HEK293 (cell line): ENCODE measurements at regions not wholly inside any gene's neighbourhood (a gene's known extent, or its start where the extent isn't known, plus 50 kb on each side); places are given as distances from the start of the nearest gene placed in this dataset.

Source experiments
- RBAK ChIP-seq: fragments of 450-650 bp; formaldehyde crosslinking; IDR thresholded peaks from 2 replicates; pipeline ENCODE4 v1.5.1; 2016; ENCODE audit warnings: missing biosample characterization, missing genetic modification characterization
- ZBTB7A ChIP-seq: fragments of 450-650 bp; formaldehyde crosslinking; IDR thresholded peaks from 2 replicates; pipeline ENCODE4 v1.5.1; 2016; ENCODE audit warnings: low read depth, missing biosample characterization, missing genetic modification characterization
- ZNF398 ChIP-seq: fragments of 450-650 bp; formaldehyde crosslinking; IDR thresholded peaks from 2 replicates; pipeline ENCODE4 v1.5.1; 2017; ENCODE audit warnings: missing biosample characterization, missing genetic modification characterization
- ZNF558 ChIP-seq: fragments of 450-650 bp; formaldehyde crosslinking; IDR thresholded peaks from 2 replicates; pipeline ENCODE4 v1.5.1; 2016; ENCODE audit warnings: missing biosample characterization, missing genetic modification characterization
- ZNF561 ChIP-seq: fragments of 450-650 bp; IDR thresholded peaks from 2 replicates; pipeline ENCODE4 v1.5.1; 2018; ENCODE audit warnings: missing biosample characterization, missing genetic modification characterization, borderline replicate concordance
- ZNF660 ChIP-seq: fragments of 450-650 bp; IDR thresholded peaks from 2 replicates; pipeline ENCODE4 v1.5.1; 2018; ENCODE audit warnings: missing biosample characterization, mild to moderate bottlenecking, missing genetic modification characterization
- TF ChIP-seq, protein P1 (sequence below): fragments of 450-650 bp; formaldehyde crosslinking; IDR thresholded peaks from 2 replicates; pipeline ENCODE4 v1.5.1; 2016; ENCODE audit warnings: missing biosample characterization, missing genetic modification characterization
- TF ChIP-seq, protein P2 (sequence below): fragments of 450-650 bp; formaldehyde crosslinking; IDR thresholded peaks from 2 replicates; pipeline ENCODE4 v1.5.0; 2017; ENCODE audit warnings: missing biosample characterization, missing genetic modification characterization, borderline replicate concordance

DNA sequence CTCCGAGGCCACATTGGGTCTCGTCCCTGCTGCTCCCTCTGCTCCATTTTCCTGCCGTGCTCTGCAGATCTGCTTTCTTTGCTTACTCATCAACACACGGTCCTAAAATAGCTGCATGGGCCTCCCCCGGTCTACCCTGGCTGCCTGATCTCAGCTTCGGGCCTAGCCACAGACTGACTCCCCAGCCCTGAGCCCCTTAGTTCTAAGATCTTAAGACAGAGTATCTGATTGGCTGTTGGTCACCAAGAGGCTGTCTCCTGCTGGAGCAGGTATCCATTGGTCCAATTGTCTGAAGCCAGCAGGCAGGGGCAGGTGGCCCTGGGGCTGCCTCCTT is 53.7 kb upstream of the NECTIN1 start:
- TF ChIP-seq, protein P1, sequence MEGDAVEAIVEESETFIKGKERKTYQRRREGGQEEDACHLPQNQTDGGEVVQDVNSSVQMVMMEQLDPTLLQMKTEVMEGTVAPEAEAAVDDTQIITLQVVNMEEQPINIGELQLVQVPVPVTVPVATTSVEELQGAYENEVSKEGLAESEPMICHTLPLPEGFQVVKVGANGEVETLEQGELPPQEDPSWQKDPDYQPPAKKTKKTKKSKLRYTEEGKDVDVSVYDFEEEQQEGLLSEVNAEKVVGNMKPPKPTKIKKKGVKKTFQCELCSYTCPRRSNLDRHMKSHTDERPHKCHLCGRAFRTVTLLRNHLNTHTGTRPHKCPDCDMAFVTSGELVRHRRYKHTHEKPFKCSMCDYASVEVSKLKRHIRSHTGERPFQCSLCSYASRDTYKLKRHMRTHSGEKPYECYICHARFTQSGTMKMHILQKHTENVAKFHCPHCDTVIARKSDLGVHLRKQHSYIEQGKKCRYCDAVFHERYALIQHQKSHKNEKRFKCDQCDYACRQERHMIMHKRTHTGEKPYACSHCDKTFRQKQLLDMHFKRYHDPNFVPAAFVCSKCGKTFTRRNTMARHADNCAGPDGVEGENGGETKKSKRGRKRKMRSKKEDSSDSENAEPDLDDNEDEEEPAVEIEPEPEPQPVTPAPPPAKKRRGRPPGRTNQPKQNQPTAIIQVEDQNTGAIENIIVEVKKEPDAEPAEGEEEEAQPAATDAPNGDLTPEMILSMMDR = no peak
- TF ChIP-seq RBAK (tag by site-specific recombination) (no peak), ZNF398 (tag by site-specific recombination) (no peak), ZNF660 (tag by site-specific recombination) (no peak), ZNF561 (tag by site-specific recombination) (no peak), ZBTB7A (tag by site-specific recombination) (no peak), ZNF558 (tag by site-specific recombination) (no peak)
- TF ChIP-seq, protein P2, sequence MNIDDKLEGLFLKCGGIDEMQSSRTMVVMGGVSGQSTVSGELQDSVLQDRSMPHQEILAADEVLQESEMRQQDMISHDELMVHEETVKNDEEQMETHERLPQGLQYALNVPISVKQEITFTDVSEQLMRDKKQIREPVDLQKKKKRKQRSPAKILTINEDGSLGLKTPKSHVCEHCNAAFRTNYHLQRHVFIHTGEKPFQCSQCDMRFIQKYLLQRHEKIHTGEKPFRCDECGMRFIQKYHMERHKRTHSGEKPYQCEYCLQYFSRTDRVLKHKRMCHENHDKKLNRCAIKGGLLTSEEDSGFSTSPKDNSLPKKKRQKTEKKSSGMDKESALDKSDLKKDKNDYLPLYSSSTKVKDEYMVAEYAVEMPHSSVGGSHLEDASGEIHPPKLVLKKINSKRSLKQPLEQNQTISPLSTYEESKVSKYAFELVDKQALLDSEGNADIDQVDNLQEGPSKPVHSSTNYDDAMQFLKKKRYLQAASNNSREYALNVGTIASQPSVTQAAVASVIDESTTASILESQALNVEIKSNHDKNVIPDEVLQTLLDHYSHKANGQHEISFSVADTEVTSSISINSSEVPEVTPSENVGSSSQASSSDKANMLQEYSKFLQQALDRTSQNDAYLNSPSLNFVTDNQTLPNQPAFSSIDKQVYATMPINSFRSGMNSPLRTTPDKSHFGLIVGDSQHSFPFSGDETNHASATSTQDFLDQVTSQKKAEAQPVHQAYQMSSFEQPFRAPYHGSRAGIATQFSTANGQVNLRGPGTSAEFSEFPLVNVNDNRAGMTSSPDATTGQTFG (tag by site-specific recombination) = no peak
